Body of pancreas (tissue), 4 donors: ENCODE measurements at regions not wholly inside any gene's neighbourhood (a gene's known extent, or its start where the extent isn't known, plus 50 kb on each side); places are given as distances from the start of the nearest gene placed in this dataset.

Experiments
- POLR2A ChIP-seq, 3 donors: fragments of 450-650 bp; IDR thresholded peaks; one replicate each; pipeline ENCODE4 v1.6.1; 2016; ENCODE audit warnings: antibody characterized with exemption in 3 of 3, mild to moderate bottlenecking in 2 of 3
- TF ChIP-seq, protein P1 (sequence below), 7 experiments: fragments of 450-650 bp in 4 of 7; fragments of 200-600 bp in 3 of 7; sonication (generic) in 3 of 7; IDR thresholded peaks; one replicate each; pipeline ENCODE4 v1.5.1; 2016 to 2019; ENCODE audit warnings: antibody characterized with exemption in 7 of 7

DNA sequence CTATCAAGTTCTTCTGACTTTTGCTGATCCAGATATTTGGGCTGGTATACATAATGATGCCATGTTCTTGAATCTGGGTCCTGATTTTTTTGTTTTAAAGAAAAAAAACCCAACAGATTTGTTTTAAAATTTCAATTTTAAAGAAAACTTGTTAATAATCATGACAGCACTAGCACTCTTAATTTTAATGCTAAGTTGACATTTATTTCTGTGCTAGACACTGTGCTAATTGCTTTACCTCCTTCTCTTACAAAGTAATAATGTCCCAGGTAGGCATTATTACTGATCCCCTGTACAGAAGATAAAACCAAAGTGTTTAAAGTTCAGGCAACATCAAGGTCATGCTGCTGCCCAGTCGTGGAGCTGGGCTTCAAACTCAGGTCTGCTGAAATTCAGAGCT is 101.9 kb downstream of the ZNF608 start:
- TF ChIP-seq, protein P1, sequence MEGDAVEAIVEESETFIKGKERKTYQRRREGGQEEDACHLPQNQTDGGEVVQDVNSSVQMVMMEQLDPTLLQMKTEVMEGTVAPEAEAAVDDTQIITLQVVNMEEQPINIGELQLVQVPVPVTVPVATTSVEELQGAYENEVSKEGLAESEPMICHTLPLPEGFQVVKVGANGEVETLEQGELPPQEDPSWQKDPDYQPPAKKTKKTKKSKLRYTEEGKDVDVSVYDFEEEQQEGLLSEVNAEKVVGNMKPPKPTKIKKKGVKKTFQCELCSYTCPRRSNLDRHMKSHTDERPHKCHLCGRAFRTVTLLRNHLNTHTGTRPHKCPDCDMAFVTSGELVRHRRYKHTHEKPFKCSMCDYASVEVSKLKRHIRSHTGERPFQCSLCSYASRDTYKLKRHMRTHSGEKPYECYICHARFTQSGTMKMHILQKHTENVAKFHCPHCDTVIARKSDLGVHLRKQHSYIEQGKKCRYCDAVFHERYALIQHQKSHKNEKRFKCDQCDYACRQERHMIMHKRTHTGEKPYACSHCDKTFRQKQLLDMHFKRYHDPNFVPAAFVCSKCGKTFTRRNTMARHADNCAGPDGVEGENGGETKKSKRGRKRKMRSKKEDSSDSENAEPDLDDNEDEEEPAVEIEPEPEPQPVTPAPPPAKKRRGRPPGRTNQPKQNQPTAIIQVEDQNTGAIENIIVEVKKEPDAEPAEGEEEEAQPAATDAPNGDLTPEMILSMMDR (IDR thresholded peaks at IDR 0.05) = no peak
- TF ChIP-seq POLR2A (IDR thresholded peaks at IDR 0.05) = no peak
